Stimulated activated CD4-positive, alpha-beta T cell treated with anti-CD3 and anti-CD28 coated beads, Interleukin-4, amount 100 ng/mL, for 4 hours (primary cell): ENCODE measurements at regions not wholly inside any gene's neighbourhood (a gene's known extent, or its start where the extent isn't known, plus 50 kb on each side); places are given as distances from the start of the nearest gene placed in this dataset.

ENCODE experiments used
- DNase-seq, 2 experiments: peaks; one replicate each; pipeline ENCODE4 v3.0.0-alpha.2; 2020

DNA sequence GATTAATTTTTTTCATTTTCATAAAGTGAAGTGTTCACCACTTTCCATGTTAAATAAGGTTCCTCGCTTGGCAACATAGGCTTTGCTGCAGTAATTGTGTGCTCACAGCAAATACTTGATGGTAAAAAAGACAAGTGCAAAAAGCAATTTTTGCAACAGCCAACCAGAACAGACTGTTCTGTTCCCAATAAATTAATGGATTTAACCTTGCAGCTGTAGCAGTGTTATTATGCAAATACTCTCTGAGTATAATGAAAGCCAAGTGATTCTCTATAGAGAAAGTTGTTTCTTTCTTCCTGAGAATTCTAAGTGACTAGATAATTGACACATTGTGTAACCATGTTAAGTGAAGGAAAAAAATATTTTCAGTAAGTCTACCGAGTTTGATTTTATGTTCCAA, 183.7 kb upstream of the NAALADL2 start:
- DNase-seq, result no peak

DNA sequence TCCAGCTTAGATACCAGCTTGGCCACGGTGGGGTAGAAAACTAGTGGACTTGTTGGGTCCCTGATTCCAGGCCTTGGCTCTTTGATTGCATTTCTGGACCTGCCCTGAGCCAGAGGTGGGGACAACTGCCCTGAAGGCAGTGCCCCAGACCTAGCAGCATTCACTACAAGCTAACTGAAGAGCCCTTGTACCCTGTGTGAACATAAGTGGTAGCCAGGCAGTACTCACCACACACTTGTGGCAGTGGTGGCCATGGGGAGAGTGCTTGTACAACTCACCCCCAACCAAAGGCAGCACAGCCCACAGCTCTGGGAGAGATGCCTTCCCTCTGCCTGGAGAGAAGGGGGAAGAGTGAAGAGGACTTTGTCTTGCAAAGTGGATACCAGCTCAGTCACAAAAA, 177.3 kb upstream of the NAALADL2 start:
- DNase-seq, result no peak

DNA sequence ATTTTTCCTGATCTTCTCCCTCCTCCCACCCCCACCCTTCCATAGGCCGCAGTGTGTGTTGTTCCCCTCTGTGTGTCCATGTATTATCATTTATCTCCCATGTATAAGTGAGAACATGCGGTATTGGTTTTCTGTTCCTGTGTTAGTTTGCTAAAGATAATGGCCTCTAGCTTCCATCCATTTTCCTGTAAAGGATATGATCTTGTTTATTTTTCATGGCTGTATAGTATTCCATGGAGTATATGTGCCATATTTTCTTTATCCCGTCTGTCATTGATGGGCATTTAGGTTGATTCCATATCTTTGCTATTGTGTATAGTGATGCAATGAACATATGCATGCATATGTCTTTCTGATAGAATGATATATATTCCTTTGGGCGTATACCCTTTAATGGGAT, 173.3 kb upstream of the NAALADL2 start:
- no peak for DNase-seq

DNA sequence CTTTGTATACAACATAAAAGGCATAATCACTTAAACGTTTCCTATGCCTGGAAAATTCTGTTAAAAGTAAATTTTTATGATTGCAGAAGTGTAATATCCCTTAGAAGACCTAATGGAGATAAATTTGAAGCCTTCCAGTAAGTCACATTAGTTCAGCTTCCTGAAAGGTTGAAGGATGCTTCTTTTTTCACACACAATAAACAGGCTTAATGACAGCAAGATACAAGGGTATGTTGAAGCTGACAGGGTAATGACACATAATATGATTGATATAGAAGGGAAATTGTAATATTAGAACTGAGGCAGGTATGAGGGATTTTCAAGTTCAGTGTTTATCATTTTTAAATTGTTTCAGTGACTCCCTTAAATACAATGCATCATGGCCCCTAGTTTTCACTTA, 161.8 kb upstream of the NAALADL2 start:
- DNase-seq, result no peak

- no peak for DNase-seq
Measured at GRCh38 chr3:174700736-174701135, 158.4 kb upstream of the NAALADL2 start.

GRCh38 chr3:174710612-174711011, 148.5 kb upstream of the NAALADL2 start:
- no peak for DNase-seq

DNA sequence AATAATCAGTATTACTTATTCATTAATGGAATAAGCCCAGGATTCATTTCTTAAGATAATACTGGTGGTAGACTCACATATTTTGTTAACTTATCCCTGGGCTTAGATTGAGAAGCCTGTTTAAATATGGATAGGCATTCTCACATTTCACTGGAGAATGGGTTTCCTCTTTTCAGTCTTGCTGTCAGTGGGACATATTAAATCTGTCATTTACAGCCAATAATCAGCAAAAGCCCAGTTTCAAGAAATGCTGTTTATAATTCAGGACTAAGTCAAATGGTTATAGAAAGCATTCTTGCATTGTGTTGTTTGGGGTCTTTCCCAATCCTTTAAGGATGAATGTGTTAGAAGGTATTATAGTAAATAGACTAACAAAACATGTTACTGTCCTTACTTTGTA, 143.7 kb upstream of the NAALADL2 start:
- no peak for DNase-seq

GRCh38 chr3:174716956-174717505, 142.1 kb upstream of the NAALADL2 start:
- no peak for DNase-seq

DNA sequence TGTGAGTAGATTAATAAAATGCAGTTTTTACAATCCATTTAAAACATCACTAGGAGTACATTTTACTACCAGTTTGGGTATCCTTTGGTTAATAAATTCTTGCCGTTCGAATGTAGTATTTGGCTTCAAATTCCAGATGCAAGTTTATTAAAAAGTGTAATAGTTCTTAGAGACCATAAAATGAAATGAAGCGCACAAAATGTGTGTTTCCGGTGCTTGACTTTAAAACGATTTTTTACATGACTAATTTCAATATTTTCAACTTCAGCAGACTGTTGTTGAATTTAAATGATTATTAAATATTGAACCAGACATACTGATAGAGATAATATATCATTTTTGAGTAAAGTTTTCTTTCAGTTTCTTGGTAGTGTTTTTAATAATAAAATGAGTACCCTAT, 138.4 kb upstream of the NAALADL2 start:
- DNase-seq, result no peak

GRCh38 chr3:174725303-174725702, 133.8 kb upstream of the NAALADL2 start:
- no peak for DNase-seq

DNA sequence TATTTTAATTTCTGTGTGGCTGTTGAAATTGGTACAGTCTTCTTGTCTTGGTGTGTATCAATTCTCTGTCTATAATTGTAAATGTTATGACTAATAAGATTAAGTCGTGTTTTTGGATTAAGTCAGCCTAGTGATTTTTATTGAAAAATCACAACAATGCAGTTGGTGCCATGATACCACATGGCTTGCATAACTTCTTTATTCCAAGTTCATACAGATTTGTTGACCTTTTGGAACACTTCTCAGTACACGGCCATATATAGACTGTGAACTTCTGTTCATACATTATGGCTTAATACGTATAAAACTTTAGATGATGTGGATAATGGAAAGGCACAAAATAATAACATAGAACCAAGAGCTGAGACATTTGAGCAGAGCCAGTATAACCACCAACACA, 121.2 kb upstream of the NAALADL2 start:
- DNase-seq, result no peak

DNA sequence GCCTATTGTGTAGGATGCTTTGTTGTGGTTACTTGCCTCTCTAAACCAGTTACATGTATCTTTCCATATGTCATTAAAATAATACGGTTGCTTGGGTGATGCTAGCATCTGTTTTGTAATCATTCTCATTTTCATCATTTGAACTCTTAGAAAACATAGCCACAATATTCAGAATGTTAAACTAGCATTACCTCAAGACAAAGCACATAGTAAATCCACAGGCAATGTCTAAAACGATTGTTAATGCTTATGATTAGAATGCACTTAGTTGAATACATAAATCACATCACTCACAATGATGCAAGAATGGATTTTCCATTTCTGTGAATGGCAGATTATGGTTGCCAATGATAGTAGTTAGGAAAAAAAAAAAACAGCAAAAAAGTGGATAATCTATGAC, 110.0 kb upstream of the NAALADL2 start:
- DNase-seq, result no peak

GRCh38 chr3:174755833-174756829, 103.0 kb upstream of the NAALADL2 start:
- DNase-seq, result no peak

DNA sequence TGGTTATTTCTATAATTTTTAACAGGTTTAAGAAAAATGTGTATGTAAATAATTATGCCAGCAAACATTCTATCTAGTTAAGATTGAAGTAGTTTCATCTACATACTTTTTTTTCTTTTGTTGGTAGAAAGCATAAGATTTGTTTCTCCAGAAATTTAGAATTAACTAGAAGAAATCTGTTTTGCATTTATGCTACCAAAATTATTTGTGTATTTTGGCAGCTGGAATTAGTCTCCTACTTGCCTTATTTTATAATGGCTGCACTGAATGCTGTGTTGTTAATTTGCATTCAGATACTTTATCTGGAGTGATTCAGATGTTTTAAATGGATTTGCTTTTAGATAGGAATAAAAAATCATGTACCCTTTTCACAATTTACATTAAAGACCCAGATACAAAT, 100.2 kb upstream of the NAALADL2 start:
- DNase-seq, result no peak

DNA sequence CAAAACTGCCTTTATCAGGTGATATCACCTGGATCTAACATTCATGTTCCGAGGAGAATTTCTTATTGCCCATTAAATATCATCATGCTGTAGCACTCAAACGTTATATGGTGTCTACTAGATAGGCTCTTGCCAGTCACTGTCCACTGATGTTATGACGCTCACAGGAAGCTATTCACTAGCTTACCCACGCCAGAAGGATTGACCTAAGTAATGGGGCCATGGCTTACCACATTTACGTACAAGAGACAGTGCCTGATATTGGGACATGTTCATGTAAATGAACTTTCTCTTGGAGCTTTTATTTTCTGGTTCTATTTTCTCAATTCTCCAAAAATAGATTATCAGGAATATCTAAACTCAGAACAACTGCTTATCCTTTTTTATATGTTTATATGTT, 91.7 kb upstream of the NAALADL2 start:
- no peak for DNase-seq

DNA sequence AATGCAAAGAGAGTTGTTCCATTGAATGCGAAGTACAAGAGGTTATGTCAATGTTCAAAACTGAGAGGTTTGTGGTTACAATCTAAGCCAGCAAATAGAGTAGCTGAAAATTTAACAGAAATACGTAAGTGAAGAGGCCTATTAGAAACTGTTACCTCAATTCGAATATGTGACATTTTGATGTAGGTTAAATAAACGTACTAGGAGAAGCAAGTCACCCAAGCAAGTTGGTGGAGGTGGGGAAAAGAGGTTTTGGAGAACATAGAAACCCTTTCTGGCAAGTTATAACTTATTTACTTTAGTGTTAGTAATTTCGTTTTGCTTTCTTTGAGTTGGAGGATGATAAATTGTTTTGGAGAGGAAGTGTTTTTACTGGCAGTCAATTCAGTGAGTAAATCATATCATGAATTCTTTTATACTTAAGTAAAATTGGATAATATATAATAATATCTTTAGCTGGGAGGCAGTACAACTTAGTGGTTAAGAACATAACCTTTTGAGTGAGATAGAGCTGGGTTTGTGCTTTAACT, 91.2 kb upstream of the NAALADL2 start:
- no peak for DNase-seq

- DNase-seq, result no peak
Measured at GRCh38 chr3:174769171-174769570, 90.0 kb upstream of the NAALADL2 start.

DNA sequence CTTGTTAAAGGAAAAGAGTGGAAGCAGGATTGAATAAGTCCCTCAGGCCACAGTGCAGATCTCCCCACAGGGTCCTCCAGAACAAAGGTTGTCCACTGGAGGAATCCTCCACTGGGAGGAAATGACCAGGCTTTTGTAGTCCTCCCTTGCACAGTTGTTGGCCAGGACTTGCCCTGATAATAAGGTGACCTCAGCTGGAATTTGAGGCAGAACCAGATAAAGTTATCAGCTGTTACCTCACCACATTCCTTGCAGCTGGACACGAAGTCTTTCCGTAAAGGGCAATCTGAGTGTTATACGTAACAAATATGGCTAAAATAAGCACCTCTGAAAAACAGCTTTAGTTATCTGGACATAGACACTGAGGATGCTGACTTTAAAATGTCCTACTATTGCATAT, 83.5 kb upstream of the NAALADL2 start:
- DNase-seq, result no peak

DNA sequence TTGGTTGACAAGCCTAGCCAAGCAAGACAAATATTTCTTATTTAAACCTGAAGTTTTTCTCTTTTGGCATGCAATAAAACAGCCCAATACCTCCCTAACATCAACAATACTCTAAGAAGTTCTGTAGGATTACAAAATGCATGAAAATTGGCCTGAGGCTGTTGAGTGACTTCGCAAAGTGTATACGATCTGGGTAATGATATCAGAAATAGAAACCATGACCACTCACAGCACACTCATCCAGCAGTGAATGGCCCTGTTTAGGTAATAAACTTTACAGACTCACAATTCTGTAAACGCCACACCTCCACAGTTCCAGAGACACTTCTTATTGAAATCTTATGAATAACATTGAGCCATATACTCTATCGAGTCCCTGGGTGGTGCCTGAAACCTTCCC, 83.0 kb upstream of the NAALADL2 start:
- no peak for DNase-seq

DNA sequence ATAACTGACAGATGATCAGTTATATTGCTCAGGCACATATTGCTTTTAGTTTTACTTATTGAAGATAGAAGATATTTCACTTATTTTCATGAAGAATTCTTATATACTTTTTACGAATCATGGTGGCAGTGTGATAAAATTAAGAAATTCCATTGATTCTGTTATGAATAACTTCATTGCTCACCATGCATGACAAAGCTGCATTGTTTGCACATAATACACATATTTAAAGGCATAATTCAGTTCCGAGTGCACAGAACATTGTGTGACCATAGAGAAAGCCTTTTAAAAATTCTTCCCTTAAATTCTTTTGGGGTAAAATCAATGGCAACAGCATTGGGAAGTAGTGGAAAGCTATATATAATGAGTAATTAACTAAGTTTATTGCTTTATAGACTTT, 82.5 kb upstream of the NAALADL2 start:
- DNase-seq, result no peak

DNA sequence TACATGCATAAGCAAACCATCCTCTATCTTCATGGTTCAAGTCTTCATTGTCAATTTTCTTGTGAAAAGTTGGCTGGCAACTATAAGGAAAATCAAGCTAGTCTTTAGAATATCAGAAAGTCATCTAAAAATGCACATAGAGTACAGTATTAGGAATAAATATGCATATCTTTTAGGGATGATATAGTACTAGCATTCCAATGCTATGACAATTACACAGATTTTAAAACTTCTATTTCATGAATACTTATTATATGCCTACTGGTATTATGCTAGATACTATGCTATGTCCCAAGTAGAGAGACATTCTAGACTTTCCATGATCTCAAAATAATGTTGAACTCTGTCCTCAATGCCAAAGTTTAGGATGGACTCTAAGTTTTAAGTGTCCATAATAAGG, 81.3 kb upstream of the NAALADL2 start:
- no peak for DNase-seq

GRCh38 chr3:174783502-174783901, 75.6 kb upstream of the NAALADL2 start:
- DNase-seq, result no peak

DNA sequence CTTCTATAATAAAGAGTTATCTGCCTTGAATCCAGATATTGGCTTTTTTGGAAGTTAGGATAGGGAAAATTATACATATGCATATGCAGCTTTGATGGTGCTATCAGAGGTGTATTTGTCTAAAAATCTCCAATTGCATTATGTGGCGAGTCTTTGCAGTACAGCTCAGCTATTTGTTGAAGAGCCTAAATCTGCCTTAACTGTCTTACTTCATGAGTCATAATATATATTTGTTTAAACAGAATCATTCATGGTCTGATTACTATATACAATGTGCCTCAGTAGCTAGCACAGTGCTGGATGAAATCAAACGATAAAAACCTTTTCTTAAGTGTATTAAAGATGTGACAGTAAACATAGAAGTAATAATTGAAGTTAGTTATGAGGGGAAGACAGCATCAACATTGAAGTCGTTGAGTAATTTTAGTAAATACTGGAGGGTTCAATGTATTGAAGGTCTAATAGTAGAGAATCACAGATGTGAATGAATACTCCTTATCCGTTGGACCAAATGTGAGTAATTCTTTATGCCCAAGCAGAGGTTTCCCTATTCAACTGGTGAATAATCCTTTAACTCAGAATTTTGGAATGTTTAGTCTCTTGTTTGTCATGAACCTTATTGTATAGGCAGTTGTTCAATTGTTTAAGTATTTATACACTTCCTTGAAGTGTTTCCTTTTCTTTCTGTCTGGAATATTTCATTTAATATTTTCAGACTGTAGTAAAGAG, 74.8 kb upstream of the NAALADL2 start:
- no peak for DNase-seq

DNA sequence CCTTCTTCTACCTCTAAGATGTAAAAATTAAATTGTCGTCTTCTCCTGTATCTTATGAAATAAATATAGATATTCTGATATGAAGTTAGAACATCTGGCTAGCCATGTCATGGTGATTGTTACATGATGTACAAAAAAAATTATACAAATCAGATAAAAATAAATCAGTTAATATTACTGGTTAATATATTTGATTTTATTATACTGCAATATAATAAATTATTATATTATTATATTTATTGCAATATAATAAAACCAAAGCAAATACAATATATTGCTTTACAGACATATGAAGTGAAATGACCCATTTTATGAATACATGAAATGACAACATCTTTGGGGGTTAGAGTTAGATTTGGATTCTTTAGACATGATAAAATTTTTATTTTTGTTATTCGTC, 72.3 kb upstream of the NAALADL2 start:
- DNase-seq, result no peak
